ENCODE measurements at regions not wholly inside any gene's neighbourhood (a gene's known extent, or its start where the extent isn't known, plus 50 kb on each side); places are given as distances from the start of the nearest gene placed in this dataset.
"Not testable (repeated sequence)": the region's sequence is repeated elsewhere in the genome, so short reads cannot be mapped to it uniquely, and the experiment has no call there.

DNA sequence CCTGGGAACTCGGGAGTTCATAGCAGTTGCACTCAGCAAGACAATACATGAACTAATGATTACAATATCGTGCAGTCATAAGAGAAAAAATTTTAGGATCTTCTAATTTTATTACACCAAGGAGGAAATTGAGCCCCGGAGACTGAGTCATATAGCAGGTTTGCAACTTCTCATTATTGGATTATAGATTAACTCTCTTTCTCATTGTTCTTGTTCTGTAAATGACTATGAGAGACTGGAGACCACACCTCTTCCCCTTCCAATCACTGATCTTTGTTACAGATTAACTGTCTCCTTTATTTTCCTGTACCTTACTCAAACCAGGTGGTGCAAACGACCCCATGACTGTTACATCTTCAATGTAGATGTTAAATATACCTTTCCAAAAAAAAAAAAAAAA, 435.8 kb upstream of the DDX18 start:
- TF ChIP-seq, protein P1, sequence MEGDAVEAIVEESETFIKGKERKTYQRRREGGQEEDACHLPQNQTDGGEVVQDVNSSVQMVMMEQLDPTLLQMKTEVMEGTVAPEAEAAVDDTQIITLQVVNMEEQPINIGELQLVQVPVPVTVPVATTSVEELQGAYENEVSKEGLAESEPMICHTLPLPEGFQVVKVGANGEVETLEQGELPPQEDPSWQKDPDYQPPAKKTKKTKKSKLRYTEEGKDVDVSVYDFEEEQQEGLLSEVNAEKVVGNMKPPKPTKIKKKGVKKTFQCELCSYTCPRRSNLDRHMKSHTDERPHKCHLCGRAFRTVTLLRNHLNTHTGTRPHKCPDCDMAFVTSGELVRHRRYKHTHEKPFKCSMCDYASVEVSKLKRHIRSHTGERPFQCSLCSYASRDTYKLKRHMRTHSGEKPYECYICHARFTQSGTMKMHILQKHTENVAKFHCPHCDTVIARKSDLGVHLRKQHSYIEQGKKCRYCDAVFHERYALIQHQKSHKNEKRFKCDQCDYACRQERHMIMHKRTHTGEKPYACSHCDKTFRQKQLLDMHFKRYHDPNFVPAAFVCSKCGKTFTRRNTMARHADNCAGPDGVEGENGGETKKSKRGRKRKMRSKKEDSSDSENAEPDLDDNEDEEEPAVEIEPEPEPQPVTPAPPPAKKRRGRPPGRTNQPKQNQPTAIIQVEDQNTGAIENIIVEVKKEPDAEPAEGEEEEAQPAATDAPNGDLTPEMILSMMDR (IDR thresholded peaks at IDR 0.05; ENCODE audit: borderline replicate concordance, extremely low read depth, insufficient read depth), result no peak
- Histone ChIP-seq H3K4me3 (ENCODE audit: low read length in 3 of 3) (no peak overlapping the region), H3K27me3 (ENCODE audit: control insufficient read depth, insufficient read depth, low read length) (no peaks in the 10 kb centered on the region), H3K27ac (ENCODE audit: low read depth in 2 of 2, low read length in 2 of 2) (no peak overlapping the region), H3K4me1 (ENCODE audit: control insufficient read depth in 2 of 3, insufficient read depth in 2 of 3, low read depth in 1 of 3, low read length in 3 of 3) (no peaks in the 10 kb centered on the region), H3K9ac (ENCODE audit: low read length in 3 of 3) (no peak overlapping the region), H3K36me3 (ENCODE audit: control insufficient read depth in 2 of 3, insufficient read depth in 3 of 3, low read length in 3 of 3) (no peaks in the 10 kb centered on the region), H3K9me3 (ENCODE audit: control insufficient read depth in 2 of 3, insufficient read depth in 1 of 3, low read length in 3 of 3) (no peaks in the 10 kb centered on the region)
- FAIRE-seq, result no peak
- intact Hi-C loops (cut with DNase I), result no loop called here
- peak in 2 of 5 donors; percentile 5 to 10 for DNase-seq

- TF ChIP-seq, protein P1 (IDR thresholded peaks at IDR 0.05; ENCODE audit: borderline replicate concordance, extremely low read depth, insufficient read depth), result no peak
- Histone ChIP-seq H3K4me3 (ENCODE audit: low read length in 3 of 3) (no peak overlapping the region), H3K36me3 (ENCODE audit: control insufficient read depth in 2 of 3, insufficient read depth in 3 of 3, low read length in 3 of 3) (no peaks in the 10 kb centered on the region), H3K4me1 (ENCODE audit: control insufficient read depth in 2 of 3, insufficient read depth in 2 of 3, low read depth in 1 of 3, low read length in 3 of 3) (no peaks in the 10 kb centered on the region), H3K9ac (ENCODE audit: low read length in 3 of 3) (no peak overlapping the region), H3K27ac (ENCODE audit: low read depth in 2 of 2, low read length in 2 of 2) (no peak overlapping the region), H3K27me3 (ENCODE audit: control insufficient read depth, insufficient read depth, low read length) (no peaks in the 10 kb centered on the region), H3K9me3 (ENCODE audit: control insufficient read depth in 2 of 3, insufficient read depth in 1 of 3, low read length in 3 of 3) (no peaks in the 10 kb centered on the region)
- DNase-seq (no peak), FAIRE-seq (no peak)
- intact Hi-C loops (cut with DNase I), result no loop called here
Observed at GRCh38 chr2:117379928-117380327, 434.6 kb upstream of the DDX18 start.

GRCh38 chr2:117383997-117384396, 430.5 kb upstream of the DDX18 start:
- H3K27me3 ChIP-seq (ENCODE audit: control insufficient read depth, insufficient read depth, low read length); H3K4me1 ChIP-seq (ENCODE audit: control insufficient read depth in 2 of 3, insufficient read depth in 2 of 3, low read depth in 1 of 3, low read length in 3 of 3); FAIRE-seq; H3K27ac ChIP-seq (ENCODE audit: low read depth in 2 of 2, low read length in 2 of 2); H3K9ac ChIP-seq (ENCODE audit: low read length in 3 of 3); intact Hi-C loops (cut with DNase I); H3K4me3 ChIP-seq (ENCODE audit: low read length in 3 of 3); H3K36me3 ChIP-seq (ENCODE audit: control insufficient read depth in 2 of 3, insufficient read depth in 3 of 3, low read length in 3 of 3); DNase-seq; H3K9me3 ChIP-seq (ENCODE audit: control insufficient read depth in 2 of 3, insufficient read depth in 1 of 3, low read length in 3 of 3): not testable (repeated sequence)

GRCh38 chr2:117396161-117396560, 418.3 kb upstream of the DDX18 start:
- intact Hi-C loops (cut with DNase I), result no loop called here
- DNase-seq (no peak), FAIRE-seq (no peak)
- Histone ChIP-seq H3K9me3 (ENCODE audit: control insufficient read depth in 2 of 3, insufficient read depth in 1 of 3, low read length in 3 of 3) (no peaks in the 10 kb centered on the region), H3K27me3 (ENCODE audit: control insufficient read depth, insufficient read depth, low read length) (no peaks in the 10 kb centered on the region), H3K4me3 (ENCODE audit: low read length in 3 of 3) (no peak overlapping the region), H3K27ac (ENCODE audit: low read depth in 2 of 2, low read length in 2 of 2) (no peak overlapping the region), H3K9ac (ENCODE audit: low read length in 3 of 3) (no peak overlapping the region), H3K36me3 (ENCODE audit: control insufficient read depth in 2 of 3, insufficient read depth in 3 of 3, low read length in 3 of 3) (no peaks in the 10 kb centered on the region), H3K4me1 (ENCODE audit: control insufficient read depth in 2 of 3, insufficient read depth in 2 of 3, low read depth in 1 of 3, low read length in 3 of 3) (no peaks in the 10 kb centered on the region)
- TF ChIP-seq, protein P1 (IDR thresholded peaks at IDR 0.05; ENCODE audit: borderline replicate concordance, extremely low read depth, insufficient read depth), result no peak

Measured in kidney (tissue), 13 donors.